Vagina (tissue), 2 donors: ENCODE measurements at regions not wholly inside any gene's neighbourhood (a gene's known extent, or its start where the extent isn't known, plus 50 kb on each side); places are given as distances from the start of the nearest gene placed in this dataset.

ENCODE experiments used
- CTCF ChIP-seq, 3 experiments: fragments of 450-650 bp in 2 of 3; fragments of 200-600 bp in 1 of 3; sonication (generic) in 1 of 3; IDR thresholded peaks; one replicate each; pipeline ENCODE4 v1.5.1; 2017 to 2019; ENCODE audit warnings: antibody characterized with exemption in 3 of 3, mild to moderate bottlenecking in 2 of 3, moderate library complexity in 2 of 3
- POLR2A ChIP-seq, 2 donors: fragments of 450-650 bp; IDR thresholded peaks; one replicate each; pipeline ENCODE4 v1.6.1; 2017; ENCODE audit warnings: antibody characterized with exemption in 2 of 2, mild to moderate bottlenecking in 2 of 2, moderate library complexity in 2 of 2

- TF ChIP-seq POLR2A (IDR thresholded peaks at IDR 0.05) (no peak), CTCF (IDR thresholded peaks at IDR 0.05) (no peak)
These were observed 65.7 kb upstream of the CCDC196 start for GRCh38 chr14:66420251-66421006.
